HFFc6 (cell line): ENCODE measurements at regions not wholly inside any gene's neighbourhood (a gene's known extent, or its start where the extent isn't known, plus 50 kb on each side); places are given as distances from the start of the nearest gene placed in this dataset.
"Not testable (repeated sequence)": the region's sequence is repeated elsewhere in the genome, so short reads cannot be mapped to it uniquely, and the experiment has no call there.

Experiments used
- DNase-seq: peaks from one replicate; pipeline ENCODE4 v3.0.0-alpha.2; 2018
- H3K27ac Mint-ChIP-seq: 2 replicates; pipeline ENCODE4 v1.8.0; 2020; ENCODE audit warnings: mild to moderate bottlenecking, mixed read lengths
- H3K27me3 Mint-ChIP-seq: 2 replicates; pipeline ENCODE4 v1.8.0; 2021; ENCODE audit warnings: mild to moderate bottlenecking, moderate library complexity, mixed read lengths; ENCODE audit not compliant: insufficient read depth
- H3K36me3 Mint-ChIP-seq: 2 replicates; pipeline ENCODE4 v1.8.0; 2021; ENCODE audit warnings: low read depth, mixed read lengths
- H3K4me1 Mint-ChIP-seq: 2 replicates; pipeline ENCODE4 v1.8.0; 2020; ENCODE audit warnings: low read depth, mixed read lengths
- H3K4me3 Mint-ChIP-seq: 2 replicates; pipeline ENCODE4 v1.8.0; 2020; ENCODE audit warnings: mild to moderate bottlenecking, moderate library complexity, mixed read lengths
- H3K9me3 Mint-ChIP-seq: 2 replicates; pipeline ENCODE4 v1.8.0; 2020; ENCODE audit warnings: mild to moderate bottlenecking, mixed read lengths
- CTCF ChIP-seq: fragments of 200-600 bp; sonication (generic); IDR thresholded peaks from 2 replicates; pipeline ENCODE4 v1.5.0; 2021; ENCODE audit warnings: antibody characterized with exemption, mild to moderate bottlenecking

GRCh38 chr2:153568105-153568504 lies 89.5 kb upstream of the RPRM start:
- Mint-ChIP-seq H3K4me3 (no peak overlapping the region), H3K4me1 (no peaks in the 10 kb centered on the region), H3K27me3 (no peaks in the 10 kb centered on the region), H3K27ac (no peak overlapping the region), H3K36me3 (no peaks in the 10 kb centered on the region), H3K9me3 (peaks cover 27% of the 10 kb centered on the region)
- DNase-seq, result no peak
- TF ChIP-seq CTCF, result no peak

GRCh38 chr2:153575171-153575853 lies 96.8 kb upstream of the RPRM start:
- H3K36me3 Mint-ChIP-seq, result no peaks in the 10 kb centered on the region
- no peaks in the 10 kb centered on the region; the same call in 1 of the 2 replicates for H3K27me3 Mint-ChIP-seq
- no peak overlapping the region for H3K4me3 Mint-ChIP-seq
- H3K9me3 Mint-ChIP-seq, result peaks cover 32% of the 10 kb centered on the region; the same call in 1 of the 2 replicates
- TF ChIP-seq CTCF, result no peak
- H3K27ac Mint-ChIP-seq, result no peak overlapping the region
- H3K4me1 Mint-ChIP-seq, result no peaks in the 10 kb centered on the region
- DNase-seq, result no peak

GRCh38 chr2:153584244-153584643 lies 105.7 kb upstream of the RPRM start:
- no peaks in the 10 kb centered on the region for H3K4me1 Mint-ChIP-seq
- H3K9me3 Mint-ChIP-seq, result peaks cover 29% of the 10 kb centered on the region
- no peak for DNase-seq
- no peak overlapping the region for H3K4me3 Mint-ChIP-seq
- H3K27me3 Mint-ChIP-seq, result no peaks in the 10 kb centered on the region
- no peak for TF ChIP-seq CTCF
- peaks cover 5% of the 10 kb centered on the region for H3K36me3 Mint-ChIP-seq
- no peak overlapping the region for H3K27ac Mint-ChIP-seq

GRCh38 chr2:153588408-153588807 lies 109.8 kb upstream of the RPRM start:
- Mint-ChIP-seq H3K4me1 (no peaks in the 10 kb centered on the region), H3K36me3 (no peaks in the 10 kb centered on the region; the same call in 1 of the 2 replicates), H3K27me3 (no peaks in the 10 kb centered on the region), H3K4me3 (no peak overlapping the region), H3K9me3 (peaks cover 49% of the 10 kb centered on the region), H3K27ac (no peak overlapping the region)
- TF ChIP-seq CTCF, result no peak
- no peak for DNase-seq

- H3K9me3 Mint-ChIP-seq, result peaks cover 58% of the 10 kb centered on the region
- DNase-seq, result no peak
- H3K36me3 Mint-ChIP-seq, result no peaks in the 10 kb centered on the region; the same call in 1 of the 2 replicates
- no peak overlapping the region for H3K27ac Mint-ChIP-seq
- no peaks in the 10 kb centered on the region for H3K4me1 Mint-ChIP-seq
- TF ChIP-seq CTCF, result no peak
- H3K4me3 Mint-ChIP-seq, result no peak overlapping the region
- H3K27me3 Mint-ChIP-seq, result no peaks in the 10 kb centered on the region
Measured at GRCh38 chr2:153589586-153589985, 111.0 kb upstream of the RPRM start.

GRCh38 chr2:153593086-153593485 lies 114.5 kb upstream of the RPRM start:
- H3K9me3 Mint-ChIP-seq, result peaks cover 46% of the 10 kb centered on the region
- not testable (repeated sequence) for H3K27ac Mint-ChIP-seq, H3K4me1 Mint-ChIP-seq, DNase-seq, H3K4me3 Mint-ChIP-seq, H3K36me3 Mint-ChIP-seq, H3K27me3 Mint-ChIP-seq
